Spleen (tissue), 11 donors: ENCODE measurements at regions not wholly inside any gene's neighbourhood (a gene's known extent, or its start where the extent isn't known, plus 50 kb on each side); places are given as distances from the start of the nearest gene placed in this dataset.

Source experiments
- DNase-seq: peaks from one replicate; pipeline ENCODE4 v3.0.0-alpha.2; 2020
- H3K27ac ChIP-seq, 8 donors: fragments of 200-600 bp; sonication (generic) in 7 of 8; 1 replicate in 4 of 8; 2 replicates in 4 of 8; pipeline versions ENCODE4 v1.5.0 to v1.8.0; 2016 to 2021; ENCODE audit warnings: inconsistent platforms in 4 of 8, mild to moderate bottlenecking in 4 of 8, moderate library complexity in 1 of 8
- H3K27me3 ChIP-seq, 7 donors: fragments of 200-600 bp; sonication (generic) in 6 of 7; replicated peaks in 1 of 7; 1 replicate in 4 of 7; 2 replicates in 3 of 7; pipeline versions ENCODE4 v1.5.0 to v1.8.0; 2016 to 2021; ENCODE audit warnings: inconsistent platforms in 3 of 7, mild to moderate bottlenecking in 1 of 7
- H3K36me3 ChIP-seq, 6 donors: fragments of 200-600 bp; sonication (generic) in 5 of 6; 1 replicate in 4 of 6; 2 replicates in 2 of 6; pipeline versions ENCODE4 v1.5.0 to v1.8.0; 2016 to 2021; ENCODE audit warnings: inconsistent platforms in 2 of 6
- H3K4me1 ChIP-seq, 6 donors: fragments of 200-600 bp; sonication (generic) in 5 of 6; 1 replicate in 3 of 6; 2 replicates in 3 of 6; pipeline versions ENCODE4 v1.5.0 to v1.8.0; 2016 to 2021; ENCODE audit warnings: inconsistent platforms in 3 of 6
- H3K4me3 ChIP-seq, 8 donors: fragments of 200-600 bp; sonication (generic) in 7 of 8; 1 replicate in 4 of 8; 2 replicates in 4 of 8; pipeline versions ENCODE4 v1.5.0 to v1.8.0; 2016 to 2021; ENCODE audit warnings: inconsistent platforms in 4 of 8, mild to moderate bottlenecking in 4 of 8, moderate library complexity in 2 of 8
- H3K9me3 ChIP-seq, 8 donors: fragments of 200-600 bp; sonication (generic) in 7 of 8; 1 replicate in 4 of 8; 2 replicates in 4 of 8; pipeline versions ENCODE4 v1.5.0 to v1.8.0; 2016 to 2021; ENCODE audit warnings: inconsistent platforms in 4 of 8
- CTCF ChIP-seq, 11 experiments: fragments of 200-600 bp in 7 of 11; fragments of 450-650 bp in 4 of 11; sonication (generic) in 4 of 11; IDR thresholded peaks in 8 of 11; conservative IDR thresholded peaks in 3 of 11; 1 replicate in 7 of 11; 2 replicates in 4 of 11; pipeline versions ENCODE4 v1.4.0 to v1.8.0; 2016 to 2021; ENCODE audit warnings: antibody characterized with exemption in 11 of 11, inconsistent platforms in 4 of 11, mild to moderate bottlenecking in 1 of 11
- POLR2A ChIP-seq, 3 donors: fragments of 450-650 bp; IDR thresholded peaks; one replicate each; pipeline ENCODE4 v1.5.1; 2017; ENCODE audit warnings: antibody characterized with exemption in 3 of 3, mild to moderate bottlenecking in 1 of 3
- POLR2AphosphoS5 ChIP-seq, 3 donors: sonication (generic); formaldehyde crosslinking; IDR thresholded peaks; one replicate each; pipeline ENCODE4 v1.5.1; 2017; ENCODE audit warnings: antibody characterized with exemption in 3 of 3
- WGBS, 5 donors: extraction: QIAGEN DNeasy Blood & Tissue Kit in 3 of 5; methylation state at CpG; one replicate each; pipeline versions ENCODE4 v1.1.5 to v1.1.7; 2013 to 2018; 5-methylcytosine and 5-hydroxymethylcytosine counted together
- intact Hi-C: fragments of 100-400 bp; cut with DNase I; formaldehyde crosslinking; loops from one replicate; pipeline ENCODE4 v1.15.0; 2023; ENCODE audit warnings: low total_unique reads
- donor health status: healthy with polysubstance abuse.
- donor health status: DM: no; HTN: no; CAD: no; lungs with moderate emphysema.
- donor health status: DM: no; HTN: no; CAD: no.
- donor health status: Bipolar disorder and iron deficiency.
- donor health status: healthy.
- donor health status: DM: no; HTN: no; CAD: no.
- donor health status: DM: yes; HTN: yes; CAD: no.

DNA sequence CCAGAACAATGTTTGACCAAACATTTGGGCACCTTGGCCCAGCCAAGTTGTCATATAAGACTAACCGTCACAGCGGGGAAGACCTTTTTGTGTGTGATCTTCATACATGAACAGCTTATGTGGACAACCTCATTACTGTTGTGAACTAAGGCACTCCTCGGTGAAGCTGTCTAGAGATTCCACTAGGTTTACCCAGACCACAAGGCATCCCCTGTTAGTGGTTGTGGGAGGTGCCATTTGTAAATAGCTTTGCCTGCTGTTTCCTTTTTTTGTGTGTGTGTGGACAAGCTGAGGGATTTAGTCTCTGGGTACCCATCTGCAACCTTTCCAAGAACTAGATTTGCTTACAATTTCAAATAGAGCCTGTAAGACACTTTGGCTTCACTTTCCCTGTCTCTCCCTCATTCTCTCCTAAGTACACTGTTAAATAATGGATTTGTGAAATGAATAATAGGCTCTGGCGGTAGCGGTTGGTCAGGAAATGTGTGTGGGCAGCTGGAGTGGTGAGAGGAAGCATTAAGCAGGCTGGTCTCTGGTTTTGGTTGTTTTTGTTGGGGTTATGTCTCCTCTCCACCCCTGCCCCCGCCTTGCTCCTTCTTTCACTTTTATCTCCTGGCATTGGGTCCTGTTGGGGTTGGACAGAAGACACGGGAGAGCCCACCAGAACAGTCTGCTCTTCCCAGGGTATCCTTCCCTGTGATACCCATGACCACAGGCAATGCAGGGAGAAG is 727.6 kb downstream of the VRK1 start:
- Histone ChIP-seq H3K36me3 (no peaks in the 10 kb centered on the region), H3K4me3 (no peak overlapping the region), H3K9me3 (no peaks in the 10 kb centered on the region), H3K27me3 (no peaks in the 10 kb centered on the region), H3K4me1 (no peaks in the 10 kb centered on the region), H3K27ac (no peak overlapping the region)
- 36 to 47% (median 38%) methylated on average over 7 of the region's 7 CpGs for WGBS, 5 donors
- no peak for DNase-seq
- TF ChIP-seq POLR2A (IDR thresholded peaks at IDR 0.05), result no peak
- no peak for TF ChIP-seq CTCF (IDR thresholded peaks at IDR 0.05 in 8 of 11, conservative IDR thresholded peaks at IDR 0.05 in 3 of 11)
- no peak for TF ChIP-seq POLR2AphosphoS5 (IDR thresholded peaks at IDR 0.05)
- intact Hi-C loops, result no loop called here

DNA sequence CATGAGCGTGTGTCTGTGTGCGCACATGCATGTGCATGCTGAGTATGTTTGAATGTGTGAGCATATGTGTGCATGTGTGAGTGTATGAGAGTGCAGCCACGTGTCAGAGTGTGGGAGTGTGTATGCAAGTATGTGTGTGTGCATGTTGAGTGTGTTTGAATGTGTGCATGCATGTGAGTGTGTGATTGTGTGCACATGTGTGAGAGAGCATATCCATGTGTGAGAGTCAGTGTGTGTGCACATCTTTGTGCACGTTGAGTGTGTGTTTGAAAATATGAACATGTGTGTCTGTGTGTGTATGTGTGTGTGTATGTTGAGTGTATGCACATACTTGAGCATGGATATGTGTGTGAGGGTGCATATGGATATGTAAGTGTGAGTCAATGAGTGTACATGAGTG is 730.8 kb downstream of the VRK1 start:
- Histone ChIP-seq H3K9me3 (peaks cover 0 to 6% (median 0%) of the 10 kb centered on the region in 8 donors), H3K27me3 (no peaks in the 10 kb centered on the region), H3K4me1 (no peaks in the 10 kb centered on the region), H3K4me3 (no peak overlapping the region), H3K36me3 (no peaks in the 10 kb centered on the region), H3K27ac (no peak overlapping the region)
- DNase-seq, result no peak
- no peak for TF ChIP-seq POLR2AphosphoS5 (IDR thresholded peaks at IDR 0.05)
- no peak for TF ChIP-seq CTCF (IDR thresholded peaks at IDR 0.05 in 8 of 11, conservative IDR thresholded peaks at IDR 0.05 in 3 of 11)
- TF ChIP-seq POLR2A (IDR thresholded peaks at IDR 0.05), result no peak
- WGBS, 5 donors, result 78 to 92% (median 78%) methylated on average over 4 of the region's 4 CpGs
- intact Hi-C loops, result no loop called here

- H3K27me3 ChIP-seq, result peaks cover 0 to 4% (median 0%) of the 10 kb centered on the region in 7 donors
- H3K27ac ChIP-seq, result no peak overlapping the region
- peaks cover 0 to 6% (median 0%) of the 10 kb centered on the region in 8 donors for H3K9me3 ChIP-seq
- no peaks in the 10 kb centered on the region for H3K36me3 ChIP-seq
- H3K4me3 ChIP-seq, result no peak overlapping the region
- WGBS, 5 donors, result 68 to 100% (median 93%) methylated on average over 1 of the region's 1 CpG
- no peak for DNase-seq
- intact Hi-C loops, result no loop called here
- TF ChIP-seq POLR2AphosphoS5 (IDR thresholded peaks at IDR 0.05), result no peak
- no peak for TF ChIP-seq CTCF (IDR thresholded peaks at IDR 0.05 in 8 of 11, conservative IDR thresholded peaks at IDR 0.05 in 3 of 11)
- no peak for TF ChIP-seq POLR2A (IDR thresholded peaks at IDR 0.05)
- H3K4me1 ChIP-seq, result no peaks in the 10 kb centered on the region
Observed at GRCh38 chr14:97532052-97532451, 734.9 kb downstream of the VRK1 start.

GRCh38 chr14:97536421-97536820 is 739.2 kb downstream of the VRK1 start:
- TF ChIP-seq CTCF (IDR thresholded peaks at IDR 0.05 in 8 of 11, conservative IDR thresholded peaks at IDR 0.05 in 3 of 11) (no peak), POLR2AphosphoS5 (IDR thresholded peaks at IDR 0.05) (no peak), POLR2A (IDR thresholded peaks at IDR 0.05) (no peak)
- DNase-seq, result no peak
- WGBS, 5 donors, result 60 to 72% (median 67%) methylated on average over 4 of the region's 4 CpGs
- Histone ChIP-seq H3K9me3 (peaks cover 0 to 6% (median 0%) of the 10 kb centered on the region in 8 donors), H3K27ac (no peak overlapping the region), H3K27me3 (peaks cover 0 to 4% (median 0%) of the 10 kb centered on the region in 7 donors), H3K4me1 (no peaks in the 10 kb centered on the region), H3K4me3 (no peak overlapping the region), H3K36me3 (no peaks in the 10 kb centered on the region)
- intact Hi-C loops, result no loop called here
